ENCODE measurements at regions not wholly inside any gene's neighbourhood (a gene's known extent, or its start where the extent isn't known, plus 50 kb on each side); places are given as distances from the start of the nearest gene placed in this dataset.
"Not testable (repeated sequence)": the region's sequence is repeated elsewhere in the genome, so short reads cannot be mapped to it uniquely, and the experiment has no call there.

DNA sequence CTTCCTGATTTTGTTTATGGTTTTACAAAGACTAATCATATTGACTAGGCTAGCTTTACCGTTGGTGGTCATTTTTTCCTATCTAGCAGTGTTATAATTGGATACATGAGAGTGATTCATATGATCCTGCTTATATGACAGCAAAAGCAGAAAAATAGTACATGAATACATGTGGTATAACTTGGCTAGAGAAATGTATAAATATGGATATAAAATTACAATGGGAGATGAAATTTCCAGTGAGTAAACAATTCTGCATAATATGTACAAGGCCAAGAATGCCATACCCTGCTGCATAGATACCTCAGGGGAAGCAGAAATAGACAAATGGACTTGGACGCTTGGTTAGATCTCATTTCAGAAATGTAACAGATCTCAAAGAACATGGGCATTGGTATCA lies 103.1 kb downstream of the DTWD1 start:
- peaks cover 17% of the 10 kb centered on the region for H3K9me3 ChIP-seq (ENCODE audit: control insufficient read depth, low read length)
- no peak overlapping the region for H3K9ac ChIP-seq (ENCODE audit: low read length)

DNA sequence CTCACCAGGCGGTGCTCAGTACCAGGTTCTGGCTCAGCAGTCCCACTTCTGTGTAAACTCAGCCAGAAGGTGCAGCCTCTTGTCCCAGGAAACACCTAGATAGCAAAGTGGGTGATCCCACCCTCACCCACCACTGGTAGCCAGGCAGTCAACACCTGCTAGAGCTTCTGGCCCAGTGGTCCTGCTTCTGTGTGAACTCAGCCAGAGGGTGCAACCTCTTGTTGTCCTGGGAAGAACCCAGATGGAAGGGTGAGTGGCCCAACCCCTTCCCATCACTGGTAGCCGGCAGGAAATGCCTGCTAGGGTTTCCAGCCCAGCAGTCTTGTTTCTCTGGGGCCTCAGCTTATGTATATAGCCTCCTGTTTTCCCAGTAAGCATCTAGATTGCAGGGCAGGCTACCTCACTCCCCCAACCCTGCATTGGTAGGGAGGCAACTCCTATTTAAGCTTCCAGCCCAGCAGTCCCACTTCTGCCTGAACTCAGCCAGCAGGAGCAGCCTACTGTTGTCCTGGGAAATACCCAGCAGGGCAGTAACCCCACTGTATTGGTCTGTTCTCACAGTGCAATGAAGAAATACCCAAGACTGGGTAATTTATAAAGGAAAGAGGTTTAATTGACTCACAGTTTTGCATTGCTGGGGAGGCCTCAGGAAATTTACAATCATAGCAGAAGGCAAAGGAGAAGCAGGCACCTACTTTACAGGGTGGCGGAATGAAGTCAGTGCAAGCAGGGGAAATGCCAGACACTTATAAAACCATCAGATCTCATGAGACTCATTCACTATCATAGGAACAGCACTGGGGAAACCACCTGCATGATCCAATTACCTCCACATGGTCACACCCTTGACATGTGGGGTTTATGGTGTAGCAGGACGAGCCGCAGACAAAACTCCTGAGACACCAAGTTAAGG lies 110.6 kb downstream of the DTWD1 start:
- Histone ChIP-seq H3K9me3 (ENCODE audit: control insufficient read depth, low read length) (peaks cover 17% of the 10 kb centered on the region), H3K9ac (ENCODE audit: low read length) (no peak overlapping the region), H3K36me3 (ENCODE audit: control insufficient read depth, insufficient read depth, low read length, severe bottlenecking) (no peaks in the 10 kb centered on the region), H3K4me3 (ENCODE audit: low read length) (no peak overlapping the region), H3K27me3 (replicated peaks; ENCODE audit: control insufficient read depth, insufficient read depth, low read length) (no peaks in the 10 kb centered on the region), H3K4me1 (ENCODE audit: control insufficient read depth, insufficient read depth, low read length) (no peaks in the 10 kb centered on the region)
- DNase-seq (ENCODE audit: low read depth), result no peak

More for the DNA sequence above, 103.1 kb downstream of the DTWD1 start:
- no peak overlapping the region for H3K4me3 ChIP-seq (ENCODE audit: low read length)
- H3K36me3 ChIP-seq (ENCODE audit: control insufficient read depth, insufficient read depth, low read length, severe bottlenecking), result no peaks in the 10 kb centered on the region
- H3K4me1 ChIP-seq (ENCODE audit: control insufficient read depth, insufficient read depth, low read length), result peaks cover 28% of the 10 kb centered on the region
- peak; percentile 10 for DNase-seq (ENCODE audit: low read depth)
- H3K27me3 ChIP-seq (replicated peaks; ENCODE audit: control insufficient read depth, insufficient read depth, low read length), result no peaks in the 10 kb centered on the region

DNA sequence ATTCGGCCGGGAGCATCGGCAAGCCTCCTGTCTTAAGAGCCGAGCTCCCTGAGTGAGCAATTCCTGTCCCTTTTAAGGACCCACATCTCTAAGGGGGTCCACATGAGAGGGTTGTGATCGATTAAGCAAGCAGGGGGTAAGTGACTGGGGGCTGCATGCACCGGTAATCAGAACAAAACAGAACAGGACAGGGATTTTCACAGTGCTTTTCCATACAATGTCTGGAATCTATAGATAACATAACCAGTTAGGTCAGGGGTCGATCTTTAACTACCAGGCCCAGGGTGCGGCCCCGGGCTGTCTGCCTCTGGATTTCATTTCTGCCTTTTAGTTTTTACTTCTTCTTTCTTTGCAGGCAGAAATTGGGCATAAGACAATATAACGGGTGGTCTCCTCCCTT lies 111.3 kb downstream of the DTWD1 start:
- not testable (repeated sequence) for DNase-seq (ENCODE audit: low read depth); H3K4me1 ChIP-seq (ENCODE audit: control insufficient read depth, insufficient read depth, low read length); H3K36me3 ChIP-seq (ENCODE audit: control insufficient read depth, insufficient read depth, low read length, severe bottlenecking); H3K9ac ChIP-seq (ENCODE audit: low read length); H3K4me3 ChIP-seq (ENCODE audit: low read length); H3K27me3 ChIP-seq (replicated peaks; ENCODE audit: control insufficient read depth, insufficient read depth, low read length)
- H3K9me3 ChIP-seq (ENCODE audit: control insufficient read depth, low read length), result peaks cover 11% of the 10 kb centered on the region

DNA sequence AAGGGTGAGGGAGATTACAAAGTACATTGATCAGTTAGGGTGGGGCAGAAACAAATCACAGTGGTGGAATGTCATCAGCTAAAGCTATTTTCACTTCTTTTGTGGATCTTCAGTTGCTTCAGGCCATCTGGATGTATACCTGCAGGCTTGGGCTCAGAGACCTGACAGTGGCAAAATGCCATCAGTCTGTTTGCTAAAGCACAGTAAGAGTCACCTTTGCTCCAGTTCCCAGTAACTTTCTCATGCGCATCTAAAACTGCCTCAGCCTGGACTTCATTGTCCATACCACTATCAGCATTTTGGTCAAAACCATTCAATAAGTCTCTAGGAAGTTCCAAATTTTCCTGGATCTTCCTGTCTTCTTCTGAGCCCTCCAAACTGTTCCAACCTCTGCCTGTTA lies 113.2 kb downstream of the DTWD1 start:
- DNase-seq (ENCODE audit: low read depth); H3K9ac ChIP-seq (ENCODE audit: low read length); H3K36me3 ChIP-seq (ENCODE audit: control insufficient read depth, insufficient read depth, low read length, severe bottlenecking); H3K9me3 ChIP-seq (ENCODE audit: control insufficient read depth, low read length); H3K4me3 ChIP-seq (ENCODE audit: low read length); H3K27me3 ChIP-seq (replicated peaks; ENCODE audit: control insufficient read depth, insufficient read depth, low read length); H3K4me1 ChIP-seq (ENCODE audit: control insufficient read depth, insufficient read depth, low read length): not testable (repeated sequence)

DNA sequence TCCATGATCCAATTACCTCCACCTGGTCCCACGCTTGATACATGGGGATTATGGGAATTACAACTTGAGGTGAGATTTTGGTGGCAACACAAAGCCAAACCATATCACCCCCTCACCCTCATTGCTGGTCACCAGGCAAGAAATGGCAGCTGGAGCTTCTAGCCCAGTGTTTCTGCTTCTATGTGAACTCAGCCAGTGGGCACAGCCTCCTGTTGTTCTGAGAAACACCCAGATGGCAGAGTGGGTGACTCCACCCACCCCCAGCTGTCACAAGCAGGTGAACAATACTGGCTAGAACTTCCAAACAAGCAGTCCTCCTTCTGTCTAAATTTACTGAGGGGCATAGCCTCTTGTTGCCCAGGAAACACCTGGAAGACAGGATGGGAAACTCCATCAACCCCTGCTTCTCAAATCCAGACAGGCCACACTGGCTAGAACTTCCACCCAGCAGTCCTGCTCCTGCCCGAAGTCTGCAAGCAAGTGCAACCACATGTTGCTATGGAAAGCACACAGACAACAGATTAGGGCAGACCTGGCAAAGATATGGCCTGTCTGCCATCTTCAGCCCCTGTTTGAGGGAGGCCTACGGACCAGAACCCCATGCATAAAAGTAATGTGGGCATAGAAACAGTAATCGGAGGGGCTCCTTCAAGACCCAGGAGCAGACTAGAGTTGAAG lies 114.1 kb downstream of the DTWD1 start:
- no peak for DNase-seq (ENCODE audit: low read depth)
- Histone ChIP-seq H3K9ac (ENCODE audit: low read length) (no peak overlapping the region), H3K36me3 (ENCODE audit: control insufficient read depth, insufficient read depth, low read length, severe bottlenecking) (no peaks in the 10 kb centered on the region), H3K4me1 (ENCODE audit: control insufficient read depth, insufficient read depth, low read length) (no peaks in the 10 kb centered on the region), H3K4me3 (ENCODE audit: low read length) (no peak overlapping the region), H3K27me3 (replicated peaks; ENCODE audit: control insufficient read depth, insufficient read depth, low read length) (no peaks in the 10 kb centered on the region), H3K9me3 (ENCODE audit: control insufficient read depth, low read length) (peaks cover 4% of the 10 kb centered on the region)

DNA sequence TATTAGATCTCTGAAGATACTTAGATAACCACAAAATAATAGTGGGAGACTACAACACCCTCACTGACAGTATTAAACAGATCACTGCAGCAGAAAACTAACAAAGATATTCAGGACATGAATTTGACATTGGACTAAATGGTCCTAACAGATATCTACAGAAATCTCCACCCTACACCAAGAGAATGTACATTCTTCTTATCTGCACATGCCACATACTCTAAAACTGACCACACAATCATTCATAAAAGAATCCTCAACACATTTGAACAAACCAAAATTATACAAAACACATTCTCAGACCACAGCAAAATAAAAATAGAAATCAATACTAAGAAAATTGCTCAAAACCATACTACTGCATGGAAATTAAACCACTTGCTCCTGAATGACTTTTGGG lies 116.3 kb downstream of the DTWD1 start:
- DNase-seq (ENCODE audit: low read depth), result no peak

DNA sequence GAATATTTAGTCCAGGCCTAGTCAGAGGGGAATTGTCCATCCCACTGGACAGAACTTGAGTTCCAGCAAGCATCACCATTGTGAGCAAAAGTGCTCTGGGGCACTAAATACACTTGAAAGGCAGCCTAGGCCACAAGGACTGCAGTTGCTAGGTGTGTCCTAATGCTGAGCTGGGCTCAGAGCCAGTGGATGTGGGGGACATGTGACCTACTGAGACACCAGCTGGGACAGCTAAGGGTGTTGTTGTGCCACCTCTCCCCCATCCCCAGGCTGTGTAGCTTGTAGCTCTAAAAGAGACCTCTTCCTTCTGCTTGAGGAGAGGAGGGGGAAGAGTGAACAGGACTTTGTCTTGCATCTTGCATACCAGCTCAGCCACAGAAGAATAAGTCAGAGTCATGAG lies 120.9 kb downstream of the DTWD1 start:
- Histone ChIP-seq H3K9me3 (ENCODE audit: control insufficient read depth, low read length) (no peaks in the 10 kb centered on the region), H3K27me3 (replicated peaks; ENCODE audit: control insufficient read depth, insufficient read depth, low read length) (no peaks in the 10 kb centered on the region), H3K9ac (ENCODE audit: low read length) (no peak overlapping the region), H3K4me3 (ENCODE audit: low read length) (no peak overlapping the region), H3K36me3 (ENCODE audit: control insufficient read depth, insufficient read depth, low read length, severe bottlenecking) (no peaks in the 10 kb centered on the region), H3K4me1 (ENCODE audit: control insufficient read depth, insufficient read depth, low read length) (peaks cover 6% of the 10 kb centered on the region)
- no peak for DNase-seq (ENCODE audit: low read depth)

More for the DNA sequence above, 116.3 kb downstream of the DTWD1 start:
- no peak overlapping the region for H3K4me3 ChIP-seq (ENCODE audit: low read length)
- no peaks in the 10 kb centered on the region for H3K9me3 ChIP-seq (ENCODE audit: control insufficient read depth, low read length)
- H3K36me3 ChIP-seq (ENCODE audit: control insufficient read depth, insufficient read depth, low read length, severe bottlenecking), result no peaks in the 10 kb centered on the region
- H3K9ac ChIP-seq (ENCODE audit: low read length), result no peak overlapping the region
- no peaks in the 10 kb centered on the region for H3K27me3 ChIP-seq (replicated peaks; ENCODE audit: control insufficient read depth, insufficient read depth, low read length)
- H3K4me1 ChIP-seq (ENCODE audit: control insufficient read depth, insufficient read depth, low read length), result no peaks in the 10 kb centered on the region

DNA sequence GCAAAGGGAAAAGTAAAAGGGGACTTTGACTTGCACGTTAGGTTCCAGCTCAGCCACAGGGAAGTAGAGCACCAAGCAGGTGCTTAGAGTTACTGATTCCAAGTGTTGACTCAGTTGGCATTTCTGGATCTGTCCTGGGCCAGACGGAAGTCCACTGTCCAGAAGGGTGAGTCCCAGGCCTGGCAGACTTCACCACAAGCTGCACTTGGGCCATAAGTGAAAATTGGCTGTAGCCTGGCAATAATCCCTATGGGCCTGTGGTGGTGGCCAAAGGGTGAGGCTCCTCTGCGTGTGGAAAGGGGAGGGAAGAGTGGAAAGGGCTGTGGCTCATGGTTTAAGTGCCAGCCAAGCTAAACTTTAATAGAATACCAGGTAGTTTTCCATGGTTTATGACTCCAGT lies 121.5 kb downstream of the DTWD1 start:
- Histone ChIP-seq H3K9me3 (ENCODE audit: control insufficient read depth, low read length) (no peaks in the 10 kb centered on the region), H3K9ac (ENCODE audit: low read length) (no peak overlapping the region), H3K4me1 (ENCODE audit: control insufficient read depth, insufficient read depth, low read length) (peaks cover 6% of the 10 kb centered on the region), H3K27me3 (replicated peaks; ENCODE audit: control insufficient read depth, insufficient read depth, low read length) (no peaks in the 10 kb centered on the region), H3K36me3 (ENCODE audit: control insufficient read depth, insufficient read depth, low read length, severe bottlenecking) (no peaks in the 10 kb centered on the region), H3K4me3 (ENCODE audit: low read length) (no peak overlapping the region)
- DNase-seq (ENCODE audit: low read depth), result no peak

DNA sequence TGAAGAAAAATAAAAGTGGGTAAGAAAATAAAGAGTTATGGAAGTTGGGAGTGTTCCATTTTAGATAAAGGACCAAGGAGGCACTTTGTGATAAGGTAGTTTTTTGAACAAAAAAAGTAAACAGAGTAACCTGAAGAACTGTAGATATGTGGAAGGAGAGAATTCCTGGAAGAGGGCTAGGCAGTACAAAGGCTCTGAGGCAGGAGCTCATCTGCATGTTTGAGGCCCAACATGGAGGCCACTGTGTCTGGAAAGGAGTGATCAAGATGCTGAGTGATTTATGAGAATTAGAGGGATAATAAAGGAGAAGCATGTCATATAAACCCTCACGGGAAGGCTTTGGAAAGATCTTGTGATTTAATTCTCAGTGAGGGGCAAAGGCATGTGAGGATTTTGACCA lies 126.5 kb downstream of the DTWD1 start:
- Histone ChIP-seq H3K9me3 (ENCODE audit: control insufficient read depth, low read length) (no peaks in the 10 kb centered on the region), H3K4me3 (ENCODE audit: low read length) (no peak overlapping the region), H3K36me3 (ENCODE audit: control insufficient read depth, insufficient read depth, low read length, severe bottlenecking) (no peaks in the 10 kb centered on the region), H3K4me1 (ENCODE audit: control insufficient read depth, insufficient read depth, low read length) (peaks cover 24% of the 10 kb centered on the region), H3K27me3 (replicated peaks; ENCODE audit: control insufficient read depth, insufficient read depth, low read length) (no peaks in the 10 kb centered on the region), H3K9ac (ENCODE audit: low read length) (no peak overlapping the region)
- no peak for DNase-seq (ENCODE audit: low read depth)

DNA sequence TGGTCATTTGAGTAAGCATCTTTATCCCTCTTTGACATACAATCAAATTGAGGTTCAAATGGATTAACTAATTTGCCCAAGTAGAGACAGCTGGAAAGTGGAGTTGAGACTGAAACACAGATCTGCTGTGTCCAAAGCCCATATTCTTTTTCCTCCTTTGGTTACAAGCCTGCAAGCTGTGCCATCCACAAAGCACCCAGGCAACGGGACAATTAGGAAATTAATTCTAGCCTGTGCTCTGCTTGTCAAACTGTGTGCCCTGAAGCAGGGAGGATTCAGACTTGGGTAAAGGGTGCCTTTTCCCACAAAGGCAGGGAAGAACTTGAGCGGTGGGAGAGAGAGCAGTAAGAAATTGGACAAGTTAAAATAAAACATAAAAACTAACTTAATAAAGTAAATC lies 127.9 kb downstream of the DTWD1 start:
- Histone ChIP-seq H3K27me3 (replicated peaks; ENCODE audit: control insufficient read depth, insufficient read depth, low read length) (no peaks in the 10 kb centered on the region), H3K4me3 (ENCODE audit: low read length) (no peak overlapping the region), H3K4me1 (ENCODE audit: control insufficient read depth, insufficient read depth, low read length) (peaks cover 25% of the 10 kb centered on the region), H3K9me3 (ENCODE audit: control insufficient read depth, low read length) (no peaks in the 10 kb centered on the region), H3K9ac (ENCODE audit: low read length) (no peak overlapping the region), H3K36me3 (ENCODE audit: control insufficient read depth, insufficient read depth, low read length, severe bottlenecking) (no peaks in the 10 kb centered on the region)
- DNase-seq (ENCODE audit: low read depth), result no peak

DNA sequence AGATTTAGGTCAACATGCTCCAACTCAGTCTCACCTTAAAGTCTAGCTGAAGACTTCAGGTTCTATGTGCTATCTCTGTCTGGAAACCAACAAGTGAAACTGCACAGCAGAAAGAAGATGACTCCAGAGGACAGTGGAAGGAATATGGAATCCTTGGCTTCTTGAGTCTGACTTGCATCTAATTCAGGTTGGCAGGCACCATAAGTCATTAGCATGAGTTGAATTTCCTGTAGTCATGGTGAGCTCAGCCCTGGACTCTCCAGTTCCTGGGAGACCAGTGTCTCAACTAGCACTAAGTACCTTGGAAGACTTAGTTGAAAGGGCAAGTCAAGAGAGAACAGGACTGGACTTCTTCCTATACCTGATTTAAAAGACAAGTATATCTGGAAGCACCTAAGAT lies 129.7 kb downstream of the DTWD1 start:
- Histone ChIP-seq H3K4me1 (ENCODE audit: control insufficient read depth, insufficient read depth, low read length) (peaks cover 25% of the 10 kb centered on the region), H3K36me3 (ENCODE audit: control insufficient read depth, insufficient read depth, low read length, severe bottlenecking) (no peaks in the 10 kb centered on the region), H3K27me3 (replicated peaks; ENCODE audit: control insufficient read depth, insufficient read depth, low read length) (no peaks in the 10 kb centered on the region), H3K9ac (ENCODE audit: low read length) (no peak overlapping the region), H3K9me3 (ENCODE audit: control insufficient read depth, low read length) (no peaks in the 10 kb centered on the region), H3K4me3 (ENCODE audit: low read length) (no peak overlapping the region)
- DNase-seq (ENCODE audit: low read depth), result no peak

Measured in adipocyte (in vitro differentiated cells).